Adrenal gland (tissue), 5 donors: ENCODE measurements at regions not wholly inside any gene's neighbourhood (a gene's known extent, or its start where the extent isn't known, plus 50 kb on each side); places are given as distances from the start of the nearest gene placed in this dataset.

Source experiments
- CTCF ChIP-seq, 6 experiments: fragments of 450-650 bp in 4 of 6; fragments of 200-600 bp in 2 of 6; sonication (generic) in 1 of 6; IDR thresholded peaks; 1 replicate in 5 of 6; 2 replicates in 1 of 6; pipeline versions ENCODE4 v1.5.1 to v1.8.0; 2016 to 2021; ENCODE audit warnings: antibody characterized with exemption in 6 of 6, mild to moderate bottlenecking in 2 of 6, moderate library complexity in 1 of 6
- POLR2A ChIP-seq, 2 donors: fragments of 450-650 bp; IDR thresholded peaks; one replicate each; pipeline ENCODE4 v1.6.1; 2017; ENCODE audit warnings: antibody characterized with exemption in 2 of 2, mild to moderate bottlenecking in 2 of 2, moderate library complexity in 1 of 2
- donor health status: DM: no; HTN: no; CAD: no.

GRCh38 chr3:135503065-135503759 is 462.3 kb upstream of the PPP2R3A start:
- no peak for TF ChIP-seq CTCF (IDR thresholded peaks at IDR 0.05)
- no peak for TF ChIP-seq POLR2A (IDR thresholded peaks at IDR 0.05)
